H9 (cell line): ENCODE measurements at regions not wholly inside any gene's neighbourhood (a gene's known extent, or its start where the extent isn't known, plus 50 kb on each side); places are given as distances from the start of the nearest gene placed in this dataset.

Source experiments
- DNase-seq: peaks from one replicate; pipeline ENCODE4 v3.0.0-alpha.2; 2017
- H2AFZ ChIP-seq: one replicate; pipeline ENCODE4 v1.6.1; 2013; ENCODE audit warnings: mild to moderate bottlenecking, low read length, control low read depth, moderate library complexity
- H2AK5ac ChIP-seq: 2 replicates; pipeline ENCODE4 v1.6.1; 2013; ENCODE audit warnings: low read length, control low read depth, mixed read lengths; ENCODE audit not compliant: insufficient read length
- H2BK120ac ChIP-seq: one replicate; pipeline ENCODE4 v1.6.1; 2013; ENCODE audit warnings: low read depth, mild to moderate bottlenecking, low read length, control low read depth, inconsistent platforms; ENCODE audit not compliant: poor library complexity, severe bottlenecking
- H2BK12ac ChIP-seq: 2 replicates; pipeline ENCODE4 v1.6.1; 2013; ENCODE audit warnings: low read length, control low read depth, mixed read lengths, low read depth; ENCODE audit not compliant: insufficient read length
- H2BK15ac ChIP-seq: 2 replicates; pipeline ENCODE4 v1.6.1; 2013; ENCODE audit warnings: low read depth, low read length, control low read depth
- H2BK20ac ChIP-seq: one replicate; pipeline ENCODE4 v1.6.1; 2013; ENCODE audit warnings: low read depth, mild to moderate bottlenecking, low read length, control low read depth, inconsistent platforms; ENCODE audit not compliant: poor library complexity, severe bottlenecking
- H2BK5ac ChIP-seq: 2 replicates; pipeline ENCODE4 v1.6.1; 2013; ENCODE audit warnings: low read length, control low read depth, mixed read lengths; ENCODE audit not compliant: insufficient read length
- H3K14ac ChIP-seq: 2 replicates; pipeline ENCODE4 v1.6.1; 2013; ENCODE audit warnings: low read length, control low read depth; ENCODE audit not compliant: insufficient read depth
- H3K18ac ChIP-seq: 2 replicates; pipeline ENCODE4 v1.6.1; 2013; ENCODE audit warnings: low read depth, mild to moderate bottlenecking, mixed read lengths, low read length, control low read depth; ENCODE audit not compliant: insufficient read length
- H3K23ac ChIP-seq: 2 replicates; pipeline ENCODE4 v1.6.1; 2013; ENCODE audit warnings: low read length, control low read depth, mixed read lengths, low read depth; ENCODE audit not compliant: insufficient read length
- H3K23me2 ChIP-seq: 2 replicates; pipeline ENCODE4 v1.6.1; 2013; ENCODE audit warnings: low read depth, mild to moderate bottlenecking, mixed read lengths, low read length, control low read depth; ENCODE audit not compliant: insufficient read length, poor library complexity, severe bottlenecking
- H3K27ac ChIP-seq: 2 replicates; pipeline ENCODE4 v1.5.1; 2013; ENCODE audit warnings: low read length, control low read depth, mixed read lengths, low read depth; ENCODE audit not compliant: insufficient read length
- H3K27me3 ChIP-seq: 2 replicates; pipeline ENCODE4 v1.6.1; 2013; ENCODE audit warnings: low read length, control low read depth, inconsistent platforms; ENCODE audit not compliant: insufficient read depth
- H3K4ac ChIP-seq: 2 replicates; pipeline ENCODE4 v1.6.1; 2013; ENCODE audit warnings: low read depth, mild to moderate bottlenecking, control low read depth, inconsistent platforms, low read length, moderate library complexity
- H3K4me1 ChIP-seq: 2 replicates; pipeline ENCODE4 v1.6.1; 2013; ENCODE audit warnings: low read length, control low read depth, inconsistent platforms; ENCODE audit not compliant: insufficient read depth
- H3K4me2 ChIP-seq: 2 replicates; pipeline ENCODE4 v1.6.1; 2013; ENCODE audit warnings: low read length, control low read depth, mixed read lengths; ENCODE audit not compliant: insufficient read length, insufficient read depth
- H3K56ac ChIP-seq: 2 replicates; pipeline ENCODE4 v1.6.1; 2013; ENCODE audit warnings: low read depth, mild to moderate bottlenecking, mixed read lengths, low read length, control low read depth; ENCODE audit not compliant: insufficient read length
- H3K79me1 ChIP-seq: 2 replicates; pipeline ENCODE4 v1.6.1; 2013; ENCODE audit warnings: low read depth, mild to moderate bottlenecking, moderate library complexity, low read length, control low read depth, inconsistent platforms; ENCODE audit not compliant: insufficient read depth, poor library complexity, severe bottlenecking
- H3K79me2 ChIP-seq: 2 replicates; pipeline ENCODE4 v1.6.1; 2013; ENCODE audit warnings: low read length, control low read depth, inconsistent platforms; ENCODE audit not compliant: insufficient read depth
- H3K9ac ChIP-seq: 2 replicates; pipeline ENCODE4 v1.6.1; 2013; ENCODE audit warnings: low read length, control low read depth, mixed read lengths; ENCODE audit not compliant: insufficient read length; ENCODE audit errors: extremely low read depth
- H3K9me3 ChIP-seq: one replicate; pipeline ENCODE4 v1.6.1; 2013; ENCODE audit warnings: low read depth, low read length, inconsistent platforms; ENCODE audit not compliant: control insufficient read depth
- H3T11ph ChIP-seq: one replicate; pipeline ENCODE4 v1.6.1; 2013; ENCODE audit warnings: mild to moderate bottlenecking, low read length, control low read depth, inconsistent platforms
- H4K20me1 ChIP-seq: one replicate; pipeline ENCODE4 v1.6.1; 2013; ENCODE audit not compliant: control insufficient read depth, insufficient read length, insufficient read depth
- H4K5ac ChIP-seq: 2 replicates; pipeline ENCODE4 v1.6.1; 2013; ENCODE audit warnings: low read depth, mild to moderate bottlenecking, mixed read lengths, low read length, control low read depth; ENCODE audit not compliant: insufficient read length
- H4K8ac ChIP-seq: replicated peaks from 2 replicates; pipeline ENCODE4 v1.6.1; 2013; ENCODE audit warnings: low read length, control low read depth, mixed read lengths, low read depth; ENCODE audit not compliant: insufficient read length
- H4K91ac ChIP-seq: 2 replicates; pipeline ENCODE4 v1.6.1; 2013; ENCODE audit warnings: low read depth, mild to moderate bottlenecking, moderate library complexity, mixed read lengths, low read length, control low read depth; ENCODE audit not compliant: insufficient read length
- H3K27ac Mint-ChIP-seq, 3 experiments: 2 replicates in 2 of 3; 3 replicates in 1 of 3; pipeline ENCODE4 v1.8.0; 2020 to 2021; ENCODE audit warnings: mixed read lengths in 3 of 3, mild to moderate bottlenecking in 1 of 3, moderate library complexity in 1 of 3
- H3K27me3 Mint-ChIP-seq: 2 replicates; pipeline ENCODE4 v1.8.0; 2021; ENCODE audit warnings: low read depth, mild to moderate bottlenecking, moderate library complexity, mixed read lengths
- H3K36me3 Mint-ChIP-seq, 3 experiments: 2 replicates in 2 of 3; 3 replicates in 1 of 3; pipeline ENCODE4 v1.8.0; 2020 to 2021; ENCODE audit warnings: low read depth in 3 of 3, mixed read lengths in 3 of 3; ENCODE audit not compliant: insufficient read depth in 1 of 3
- H3K4me1 Mint-ChIP-seq, 2 experiments: 2 replicates each; pipeline ENCODE4 v1.8.0; 2020; ENCODE audit warnings: mixed read lengths in 2 of 2
- H3K4me3 Mint-ChIP-seq, 2 experiments: 2 replicates in 1 of 2; 3 replicates in 1 of 2; pipeline ENCODE4 v1.8.0; 2020 to 2021; ENCODE audit warnings: mild to moderate bottlenecking in 2 of 2, mixed read lengths in 2 of 2, moderate library complexity in 1 of 2
- H3K9me3 Mint-ChIP-seq, 2 experiments: 2 replicates in 1 of 2; 3 replicates in 1 of 2; pipeline ENCODE4 v1.8.0; 2020; ENCODE audit warnings: mild to moderate bottlenecking in 2 of 2, mixed read lengths in 2 of 2, moderate library complexity in 1 of 2
- WGBS: extraction: QIAGEN DNeasy Blood & Tissue Kit; methylation state at CpG from one replicate; pipeline ENCODE4 v1.1.7; 2013; ENCODE audit warnings: missing lambda C conversion rate, low lambda C conversion rate, mixed read lengths; ENCODE audit not compliant: insufficient read length; ENCODE audit errors: extremely low coverage; 5-methylcytosine and 5-hydroxymethylcytosine counted together
- TF ChIP-seq, protein P1 (sequence below): fragments of 200-600 bp; sonication (generic); conservative IDR thresholded peaks from 3 replicates; pipeline ENCODE4 v1.8.0; 2021; ENCODE audit warnings: antibody characterized with exemption, mild to moderate bottlenecking

DNA sequence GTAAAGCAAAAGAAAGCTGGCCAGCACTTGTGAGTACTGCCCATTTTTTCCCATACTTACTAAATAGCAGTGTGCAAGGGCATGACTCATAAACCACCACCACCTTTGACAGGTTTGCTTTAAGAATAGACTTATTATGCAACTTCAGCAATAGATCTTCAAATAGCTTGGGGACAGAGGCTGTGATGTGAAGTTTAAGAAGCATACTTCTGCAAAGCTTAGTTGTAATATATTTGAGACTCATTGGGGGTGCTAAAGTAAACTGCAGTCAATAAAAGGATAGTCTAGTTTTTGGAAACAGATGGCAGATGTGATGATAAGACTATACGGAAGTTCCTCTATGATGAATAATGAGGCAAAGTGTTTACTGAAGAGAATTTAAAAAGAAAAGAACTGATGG, 210.0 kb downstream of the PLA2G4A start:
- no peak overlapping the region for H4K5ac ChIP-seq
- no peak overlapping the region for H4K8ac ChIP-seq
- no peak overlapping the region for H3K56ac ChIP-seq
- Mint-ChIP-seq H3K27me3 (no peaks in the 10 kb centered on the region), H3K4me1 (no peaks in the 10 kb centered on the region), H3K36me3 (peaks cover 0 to 7% (median 0%) of the 10 kb centered on the region in 3 experiments; a peak in 4 of 7 replicates), H3K27ac (no peak overlapping the region), H3K9me3 (peaks cover 0 to 4% of the 10 kb centered on the region in 2 experiments; a peak in 3 of 5 replicates), H3K4me3 (no peak overlapping the region)
- H4K20me1 ChIP-seq: no peaks in the 10 kb centered on the region
- H2AK5ac ChIP-seq: no peak overlapping the region
- TF ChIP-seq, protein P1, sequence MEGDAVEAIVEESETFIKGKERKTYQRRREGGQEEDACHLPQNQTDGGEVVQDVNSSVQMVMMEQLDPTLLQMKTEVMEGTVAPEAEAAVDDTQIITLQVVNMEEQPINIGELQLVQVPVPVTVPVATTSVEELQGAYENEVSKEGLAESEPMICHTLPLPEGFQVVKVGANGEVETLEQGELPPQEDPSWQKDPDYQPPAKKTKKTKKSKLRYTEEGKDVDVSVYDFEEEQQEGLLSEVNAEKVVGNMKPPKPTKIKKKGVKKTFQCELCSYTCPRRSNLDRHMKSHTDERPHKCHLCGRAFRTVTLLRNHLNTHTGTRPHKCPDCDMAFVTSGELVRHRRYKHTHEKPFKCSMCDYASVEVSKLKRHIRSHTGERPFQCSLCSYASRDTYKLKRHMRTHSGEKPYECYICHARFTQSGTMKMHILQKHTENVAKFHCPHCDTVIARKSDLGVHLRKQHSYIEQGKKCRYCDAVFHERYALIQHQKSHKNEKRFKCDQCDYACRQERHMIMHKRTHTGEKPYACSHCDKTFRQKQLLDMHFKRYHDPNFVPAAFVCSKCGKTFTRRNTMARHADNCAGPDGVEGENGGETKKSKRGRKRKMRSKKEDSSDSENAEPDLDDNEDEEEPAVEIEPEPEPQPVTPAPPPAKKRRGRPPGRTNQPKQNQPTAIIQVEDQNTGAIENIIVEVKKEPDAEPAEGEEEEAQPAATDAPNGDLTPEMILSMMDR: no peak
- WGBS: no CpG with 5 or more reads among the region's 1 CpG
- H3K9me3 ChIP-seq: no peaks in the 10 kb centered on the region
- no peak overlapping the region for H3K4me2 ChIP-seq
- no peak overlapping the region for H2BK5ac ChIP-seq
- no peaks in the 10 kb centered on the region for H3K27me3 ChIP-seq
- H2BK15ac ChIP-seq: no peak overlapping the region
- no peak overlapping the region for H4K91ac ChIP-seq
- H3K23ac ChIP-seq: no peak overlapping the region
- no peak overlapping the region for H2BK120ac ChIP-seq
- no peaks in the 10 kb centered on the region for H3K79me2 ChIP-seq
- H3K23me2 ChIP-seq: no peaks in the 10 kb centered on the region
- no peak overlapping the region for H2AFZ ChIP-seq
- no peak overlapping the region for H2BK12ac ChIP-seq
- H3K27ac ChIP-seq: no peak overlapping the region
- no peak overlapping the region for H3K14ac ChIP-seq
- no peak for DNase-seq
- H3K79me1 ChIP-seq: no peaks in the 10 kb centered on the region
- H3T11ph ChIP-seq: no peak overlapping the region
- H3K9ac ChIP-seq: no peak overlapping the region
- H3K4me1 ChIP-seq: no peaks in the 10 kb centered on the region
- no peak overlapping the region for H3K18ac ChIP-seq
- H2BK20ac ChIP-seq: no peak overlapping the region
- H3K4ac ChIP-seq: no peak overlapping the region
